Ovary (tissue), 3 donors: ENCODE measurements at regions not wholly inside any gene's neighbourhood (a gene's known extent, or its start where the extent isn't known, plus 50 kb on each side); places are given as distances from the start of the nearest gene placed in this dataset.

Source experiments
- CTCF ChIP-seq, 3 donors: fragments of 450-650 bp in 2 of 3; fragments of 200-600 bp in 1 of 3; IDR thresholded peaks; one replicate each; pipeline versions ENCODE4 v1.5.1 to v1.8.0; 2016 to 2022; ENCODE audit warnings: antibody characterized with exemption in 3 of 3, mild to moderate bottlenecking in 1 of 3
- POLR2A ChIP-seq: fragments of 450-650 bp; IDR thresholded peaks from one replicate; pipeline ENCODE4 v1.6.1; 2017; ENCODE audit warnings: antibody characterized with exemption, mild to moderate bottlenecking, moderate library complexity
- donor health status: DM: no; HTN: no; CAD: no.

GRCh38 chr5:167290478-167290877, 1001.0 kb upstream of the WWC1 start:
- TF ChIP-seq CTCF (IDR thresholded peaks at IDR 0.05) (no peak), POLR2A (no peak)
